ENCODE measurements at regions not wholly inside any gene's neighbourhood (a gene's known extent, or its start where the extent isn't known, plus 50 kb on each side); places are given as distances from the start of the nearest gene placed in this dataset.

- no peak for TF ChIP-seq POLR2A (IDR thresholded peaks at IDR 0.05; ENCODE audit: extremely low read depth, insufficient read length)
- TF ChIP-seq CTCF (IDR thresholded peaks at IDR 0.05; ENCODE audit: low read depth, low read length): no peak
- TF ChIP-seq MYC (IDR thresholded peaks at IDR 0.05; ENCODE audit: low read depth, low read length): no peak
These were observed 1414.1 kb downstream of the LRRC4C start for GRCh38 chr11:40045312-40045711.
